OCI-LY7 (cell line): ENCODE measurements at regions not wholly inside any gene's neighbourhood (a gene's known extent, or its start where the extent isn't known, plus 50 kb on each side); places are given as distances from the start of the nearest gene placed in this dataset.

Source experiments
- EZH2phosphoT487 ChIP-seq: fragments of 200-600 bp; sonication (generic); IDR thresholded peaks from 2 replicates; pipeline ENCODE4 v1.6.1; 2018; ENCODE audit warnings: low read depth, borderline replicate concordance, mild to moderate bottlenecking, mixed run types, antibody characterized with exemption, low read length, moderate library complexity, mixed read lengths
- TF ChIP-seq, protein P1 (sequence below): fragments of 200-600 bp; sonication (generic); conservative IDR thresholded peaks from 2 replicates; pipeline ENCODE4 v1.5.1; 2014; ENCODE audit warnings: mild to moderate bottlenecking, antibody characterized with exemption, low read length, moderate library complexity, mixed read lengths

GRCh38 chr6:139925894-139926641 is 551.6 kb upstream of the CITED2 start:
- TF ChIP-seq, protein P1, sequence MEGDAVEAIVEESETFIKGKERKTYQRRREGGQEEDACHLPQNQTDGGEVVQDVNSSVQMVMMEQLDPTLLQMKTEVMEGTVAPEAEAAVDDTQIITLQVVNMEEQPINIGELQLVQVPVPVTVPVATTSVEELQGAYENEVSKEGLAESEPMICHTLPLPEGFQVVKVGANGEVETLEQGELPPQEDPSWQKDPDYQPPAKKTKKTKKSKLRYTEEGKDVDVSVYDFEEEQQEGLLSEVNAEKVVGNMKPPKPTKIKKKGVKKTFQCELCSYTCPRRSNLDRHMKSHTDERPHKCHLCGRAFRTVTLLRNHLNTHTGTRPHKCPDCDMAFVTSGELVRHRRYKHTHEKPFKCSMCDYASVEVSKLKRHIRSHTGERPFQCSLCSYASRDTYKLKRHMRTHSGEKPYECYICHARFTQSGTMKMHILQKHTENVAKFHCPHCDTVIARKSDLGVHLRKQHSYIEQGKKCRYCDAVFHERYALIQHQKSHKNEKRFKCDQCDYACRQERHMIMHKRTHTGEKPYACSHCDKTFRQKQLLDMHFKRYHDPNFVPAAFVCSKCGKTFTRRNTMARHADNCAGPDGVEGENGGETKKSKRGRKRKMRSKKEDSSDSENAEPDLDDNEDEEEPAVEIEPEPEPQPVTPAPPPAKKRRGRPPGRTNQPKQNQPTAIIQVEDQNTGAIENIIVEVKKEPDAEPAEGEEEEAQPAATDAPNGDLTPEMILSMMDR = no peak
- TF ChIP-seq EZH2phosphoT487 = no peak
